GM12878 (cell line): ENCODE measurements at regions not wholly inside any gene's neighbourhood (a gene's known extent, or its start where the extent isn't known, plus 50 kb on each side); places are given as distances from the start of the nearest gene placed in this dataset.

Source experiments
- ATAC-seq: fragments of 200-7000 bp; cut with Tn5 transposase; 3 replicates; pipeline ENCODE4 v1.9.1; 2020; ENCODE audit warnings: mild to moderate bottlenecking, moderate library complexity
- BruUV-seq: library from RNA; stranded (reverse); fragments of 400-500 nt; replicated peaks from 2 replicates; lab custom pipeline; 2021; lab: Mats Ljungman, UMichigan
- CTCF ChIA-PET: fragments of 300-600 bp; sonication (Branson Sonifier 250); formaldehyde crosslinking; extraction: SDS; loops from one replicate; lab custom pipeline; 2021; ENCODE audit warnings: inconsistent platforms; lab: Yijun Ruan, JAX
- POLR2A ChIA-PET: fragments of 350-600 bp; formaldehyde crosslinking; extraction: SDS; loops from one replicate; lab custom pipeline; 2021; ENCODE audit warnings: inconsistent platforms; lab: Charles Lee
- RAD21 ChIA-PET: fragments of 300-600 bp; sonication (Branson Sonifier 250); formaldehyde crosslinking; loops from one replicate; lab custom pipeline; 2023; ENCODE audit warnings: antibody characterized with exemption; ENCODE audit not compliant: unreplicated experiment; lab: Charles Lee
- SMC1A ChIA-PET: fragments of 300-600 bp; sonication (Branson Sonifier 250); formaldehyde crosslinking; loops from one replicate; lab custom pipeline; 2023; ENCODE audit not compliant: unreplicated experiment, uncharacterized antibody; lab: Charles Lee
- DNase-seq: peaks from one replicate; pipeline ENCODE4 v3.0.0-alpha.2; 2011; ENCODE audit warnings: low read depth, low spot score
- FAIRE-seq: peaks from 3 replicates; lab custom pipeline; 2011; peaks lifted over from hg19 to GRCh38; lab: Jason Lieb, UNC
- H2AFZ ChIP-seq: 2 replicates; pipeline ENCODE4 v1.6.0; 2011; ENCODE audit warnings: low read depth, low read length, control low read depth; ENCODE audit not compliant: control insufficient read depth
- H3K27ac ChIP-seq: 2 replicates; pipeline ENCODE4 v1.5.1; 2011; ENCODE audit warnings: control low read depth; ENCODE audit not compliant: control insufficient read depth, insufficient read depth
- H3K27me3 ChIP-seq, 2 experiments: replicated peaks in 1 of 2; 2 replicates each; pipeline versions ENCODE4 v1.6.0 to v1.6.1; 2011; ENCODE audit warnings: low read length in 1 of 2; ENCODE audit not compliant: control insufficient read depth in 2 of 2, insufficient read depth in 2 of 2
- H3K36me3 ChIP-seq, 2 experiments: 2 replicates each; pipeline ENCODE4 v1.5.1; 2011; ENCODE audit warnings: low read length in 1 of 2; ENCODE audit not compliant: control insufficient read depth in 2 of 2, insufficient read depth in 2 of 2
- H3K4me1 ChIP-seq: 2 replicates; pipeline ENCODE4 v1.6.1; 2011; ENCODE audit warnings: mild to moderate bottlenecking, low read length, moderate library complexity, mixed read lengths; ENCODE audit not compliant: control insufficient read depth, insufficient read depth
- H3K4me2 ChIP-seq: 2 replicates; pipeline ENCODE4 v1.6.0; 2011; ENCODE audit warnings: control low read depth; ENCODE audit not compliant: control insufficient read depth, insufficient read depth
- H3K4me3 ChIP-seq: fragments of 200-600 bp; sonication (generic); 2 replicates; pipeline ENCODE4 v1.5.1; 2016
- H3K79me2 ChIP-seq: 2 replicates; pipeline ENCODE4 v1.6.0; 2011; ENCODE audit warnings: low read length; ENCODE audit not compliant: control insufficient read depth, insufficient read depth
- H3K9ac ChIP-seq: 2 replicates; pipeline ENCODE4 v1.8.0; 2011; ENCODE audit warnings: low read length, control low read depth, mixed read lengths; ENCODE audit not compliant: control insufficient read depth, insufficient read depth
- H3K9me3 ChIP-seq: replicated peaks from 3 replicates; pipeline ENCODE4 v1.5.1; 2011; ENCODE audit warnings: mild to moderate bottlenecking, low read length; ENCODE audit not compliant: control insufficient read depth, insufficient read depth
- H4K20me1 ChIP-seq: 2 replicates; pipeline ENCODE4 v1.6.0; 2011; ENCODE audit not compliant: control insufficient read depth, insufficient read depth
- BCL3 ChIP-seq: IDR thresholded peaks from 2 replicates; pipeline ENCODE4 v1.6.1; 2011; ENCODE audit warnings: borderline replicate concordance, low read depth, mild to moderate bottlenecking, moderate library complexity, low read length; ENCODE audit not compliant: insufficient read depth, poor library complexity, severe bottlenecking
- EED ChIP-seq: sonication (generic); IDR thresholded peaks from 2 replicates; pipeline ENCODE4 v1.6.1; 2016; ENCODE audit warnings: antibody characterized with exemption, low read depth
- EGR1 ChIP-seq, 2 experiments: IDR thresholded peaks; 1 replicate in 1 of 2; 2 replicates in 1 of 2; pipeline ENCODE4 v1.6.1; 2011 to 2012; ENCODE audit warnings: low read depth in 2 of 2, low read length in 2 of 2, borderline replicate concordance in 1 of 2, mild to moderate bottlenecking in 1 of 2, moderate library complexity in 1 of 2
- ESRRA ChIP-seq: IDR thresholded peaks from 2 replicates; pipeline ENCODE4 v1.6.1; 2012; ENCODE audit warnings: mild to moderate bottlenecking, low read length, improper control_type of control experiment
- PML ChIP-seq: IDR thresholded peaks from 2 replicates; pipeline ENCODE4 v1.6.1; 2012; ENCODE audit warnings: low read length, inconsistent platforms
- RAD51 ChIP-seq: fragments of 450-650 bp; IDR thresholded peaks from 2 replicates; pipeline ENCODE4 v1.6.1; 2016; ENCODE audit warnings: moderate library complexity, mild to moderate bottlenecking, inconsistent platforms
- REST ChIP-seq: IDR thresholded peaks from 2 replicates; pipeline ENCODE4 v1.6.1; 2012; ENCODE audit warnings: mild to moderate bottlenecking, low read depth, low read length
- SMARCA5 ChIP-seq: fragments of 450-650 bp; IDR thresholded peaks from 2 replicates; pipeline ENCODE4 v1.6.1; 2017; ENCODE audit warnings: mild to moderate bottlenecking
- ZBTB4 ChIP-seq: fragments of 450-650 bp; formaldehyde crosslinking; IDR thresholded peaks from 2 replicates; pipeline ENCODE4 v1.4.0; 2022; ENCODE audit warnings: mild to moderate bottlenecking, moderate library complexity
- ZNF207 ChIP-seq: fragments of 450-650 bp; IDR thresholded peaks from 2 replicates; pipeline ENCODE4 v1.6.1; 2014; ENCODE audit warnings: antibody characterized with exemption, mild to moderate bottlenecking, borderline replicate concordance
- ZNF592 ChIP-seq: fragments of 450-650 bp; IDR thresholded peaks from 2 replicates; pipeline ENCODE4 v1.6.1; 2017; ENCODE audit warnings: mild to moderate bottlenecking, moderate library complexity
- ZNF622 ChIP-seq: fragments of 450-650 bp; IDR thresholded peaks from 2 replicates; pipeline ENCODE4 v1.6.1; 2017; ENCODE audit warnings: mild to moderate bottlenecking, inconsistent platforms
- ZZZ3 ChIP-seq: IDR thresholded peaks from 2 replicates; pipeline ENCODE4 v1.6.1; 2011; ENCODE audit warnings: low read depth; ENCODE audit not compliant: control insufficient read depth, insufficient read length
- WGBS: methylation state at CpG from one replicate; pipeline ENCODE4 v1.1.6; 2016; ENCODE audit warnings: low lambda C conversion rate; ENCODE audit not compliant: insufficient replicate concordance, insufficient coverage; ENCODE audit errors: missing lambda C conversion rate; 5-methylcytosine and 5-hydroxymethylcytosine counted together
- in situ Hi-C: fragments of 300-500 bp; cut with MboI; formaldehyde crosslinking; loops from 9 replicates; pipeline ENCODE4 v1.14.3; 2018; ENCODE audit warnings: mixed read lengths
- intact Hi-C: fragments of 100-400 bp; cut with micrococcal nuclease; formaldehyde crosslinking; loops from one replicate; pipeline ENCODE4 v1.14.2; 2022; ENCODE audit not compliant: unreplicated experiment

- H3K9me3 ChIP-seq = no peaks in the 10 kb centered on the region
- H3K79me2 ChIP-seq = no peaks in the 10 kb centered on the region
- BruUV-seq = no TSS peak
- intact Hi-C loops = loop anchor here (2.0 kb wide), 1 partner anchor 20 kb away; no protein-coding TSS in a partner anchor
- no peak overlapping the region for H3K4me3 ChIP-seq
- H3K4me1 ChIP-seq = no peaks in the 10 kb centered on the region
- no peaks in the 10 kb centered on the region for H3K36me3 ChIP-seq
- FAIRE-seq = no peak
- H4K20me1 ChIP-seq = no peaks in the 10 kb centered on the region
- no peak overlapping the region for H2AFZ ChIP-seq
- POLR2A ChIA-PET = no interaction called here
- no peak for DNase-seq
- 83% methylated on average over 1 of the region's 1 CpG for WGBS
- in situ Hi-C loops = no loop called here
- H3K27ac ChIP-seq = no peak overlapping the region
- RAD21 ChIA-PET = no interaction called here
- ATAC-seq = no peak
- H3K27me3 ChIP-seq = no peaks in the 10 kb centered on the region
- H3K9ac ChIP-seq = no peak overlapping the region
- H3K4me2 ChIP-seq = no peak overlapping the region
- SMC1A ChIA-PET = no interaction called here
- CTCF ChIA-PET = no interaction called here
- TF ChIP-seq EGR1 (IDR thresholded peaks at IDR 0.05; ENCODE audit: borderline replicate concordance in 1 of 2, low read depth in 2 of 2, low read length in 2 of 2) (no peak), BCL3 (no peak), ZNF207 (no peak), ESRRA (no peak), ZNF592 (no peak), REST (no peak), ZNF622 (no peak), ZBTB4 (CRISPR knock-in tag) (no peak), SMARCA5 (no peak), RAD51 (no peak), EED (no peak), ZZZ3 (no peak), PML (no peak)
Measured at GRCh38 chr17:14712611-14713021, 411.7 kb downstream of the HS3ST3B1 start.
